SK-N-SH treated with all-trans-retinoic acid at 6 μM for 48 hours (cell line): ENCODE measurements at regions not wholly inside any gene's neighbourhood (a gene's known extent, or its start where the extent isn't known, plus 50 kb on each side); places are given as distances from the start of the nearest gene placed in this dataset.

Experiments used
- ATAC-seq: fragments of 200-7000 bp; cut with Tn5 transposase; 3 replicates; pipeline ENCODE4 v1.9.1; 2020; ENCODE audit warnings: mild to moderate bottlenecking, moderate library complexity
- ARNTL ChIP-seq: fragments of 450-650 bp; formaldehyde crosslinking; IDR thresholded peaks from 2 replicates; pipeline ENCODE4 v1.5.0; 2020; ENCODE audit warnings: low read depth, mild to moderate bottlenecking, moderate library complexity, borderline replicate concordance
- BACH2 ChIP-seq: fragments of 250-450 bp; sonication (Bioruptor Pico); IDR thresholded peaks from 2 replicates; pipeline ENCODE4 v1.9.0; 2021; ENCODE audit warnings: mild to moderate bottlenecking, borderline replicate concordance
- CREB5 ChIP-seq: fragments of 250-450 bp; sonication (Bioruptor Pico); IDR thresholded peaks from 2 replicates; pipeline ENCODE4 v1.5.1; 2020; ENCODE audit warnings: low read depth, mild to moderate bottlenecking, moderate library complexity
- CSDC2 ChIP-seq: fragments of 250-450 bp; sonication (Bioruptor Pico); IDR thresholded peaks from 2 replicates; pipeline ENCODE4 v1.5.0; 2020; ENCODE audit warnings: mild to moderate bottlenecking, moderate library complexity
- CSRNP3 ChIP-seq: fragments of 250-450 bp; sonication (Bioruptor Pico); IDR thresholded peaks from 2 replicates; pipeline ENCODE4 v1.5.1; 2021; ENCODE audit warnings: mild to moderate bottlenecking, moderate library complexity
- ESRRG ChIP-seq: fragments of 250-450 bp; sonication (Bioruptor Pico); IDR thresholded peaks from 2 replicates; pipeline ENCODE4 v1.6.1; 2021; ENCODE audit warnings: mild to moderate bottlenecking
- GLIS3 ChIP-seq: fragments of 250-450 bp; sonication (Bioruptor Pico); IDR thresholded peaks from 2 replicates; pipeline ENCODE4 v1.5.0; 2020; ENCODE audit warnings: mild to moderate bottlenecking, moderate library complexity
- ISL1 ChIP-seq: fragments of 250-450 bp; sonication (Bioruptor Pico); IDR thresholded peaks from 2 replicates; pipeline ENCODE4 v2.1.2; 2022; ENCODE audit warnings: mild to moderate bottlenecking, moderate library complexity
- OSR1 ChIP-seq: fragments of 250-450 bp; sonication (Bioruptor Pico); IDR thresholded peaks from 2 replicates; pipeline ENCODE4 v1.8.0; 2022; ENCODE audit warnings: moderate library complexity, mild to moderate bottlenecking, inconsistent platforms
- PATZ1 ChIP-seq: fragments of 250-450 bp; sonication (Bioruptor Pico); IDR thresholded peaks from 2 replicates; pipeline ENCODE4 v1.8.0; 2020; ENCODE audit warnings: mild to moderate bottlenecking, moderate library complexity, borderline replicate concordance
- POU6F1 ChIP-seq: fragments of 250-450 bp; sonication (Bioruptor Pico); IDR thresholded peaks from 2 replicates; pipeline ENCODE4 v1.8.0; 2021; ENCODE audit warnings: low read depth, mild to moderate bottlenecking, moderate library complexity, borderline replicate concordance
- PPARA ChIP-seq: fragments of 250-450 bp; sonication (Bioruptor Pico); IDR thresholded peaks from 2 replicates; pipeline ENCODE4 v1.5.0; 2020; ENCODE audit warnings: mild to moderate bottlenecking, borderline replicate concordance
- RARB ChIP-seq: fragments of 250-450 bp; sonication (Bioruptor Pico); IDR thresholded peaks from 2 replicates; pipeline ENCODE4 v1.8.0; 2021; ENCODE audit warnings: mild to moderate bottlenecking, moderate library complexity
- SNAI2 ChIP-seq: fragments of 250-450 bp; sonication (Bioruptor Pico); IDR thresholded peaks from 2 replicates; pipeline ENCODE4 v1.5.0; 2020; ENCODE audit warnings: mild to moderate bottlenecking, moderate library complexity
- TCF4 ChIP-seq: fragments of 250-450 bp; sonication (Bioruptor Pico); IDR thresholded peaks from 2 replicates; pipeline ENCODE4 v1.8.0; 2021; ENCODE audit warnings: mild to moderate bottlenecking, moderate library complexity, borderline replicate concordance
- TOX ChIP-seq: fragments of 250-450 bp; sonication (Bioruptor Pico); IDR thresholded peaks from 2 replicates; pipeline ENCODE4 v1.8.0; 2021; ENCODE audit warnings: mild to moderate bottlenecking, moderate library complexity, borderline replicate concordance
- ZC3H10 ChIP-seq: fragments of 250-450 bp; sonication (Bioruptor Pico); IDR thresholded peaks from 2 replicates; pipeline ENCODE4 v1.5.1; 2021; ENCODE audit warnings: mild to moderate bottlenecking, moderate library complexity
- ZFP3 ChIP-seq: fragments of 250-450 bp; sonication (Bioruptor Pico); IDR thresholded peaks from 2 replicates; pipeline ENCODE4 v1.5.0; 2020; ENCODE audit warnings: mild to moderate bottlenecking, moderate library complexity
- ZFP30 ChIP-seq: fragments of 450-650 bp; formaldehyde crosslinking; IDR thresholded peaks from 2 replicates; pipeline ENCODE4 v1.5.0; 2022; ENCODE audit warnings: mild to moderate bottlenecking, moderate library complexity
- ZNF565 ChIP-seq: fragments of 450-650 bp; formaldehyde crosslinking; conservative IDR thresholded peaks from 2 replicates; pipeline ENCODE4 v1.5.0; 2020; ENCODE audit warnings: low read depth, mild to moderate bottlenecking, moderate library complexity
- ZNF70 ChIP-seq: fragments of 450-650 bp; formaldehyde crosslinking; IDR thresholded peaks from 2 replicates; pipeline ENCODE4 v1.5.0; 2020; ENCODE audit warnings: mild to moderate bottlenecking, moderate library complexity

- TF ChIP-seq CSRNP3 (CRISPR knock-in tag) (no peak), ZFP30 (no peak), RARB (no peak)
- no peak for ATAC-seq
Observed at GRCh38 chr1:87208080-87208479, 120.6 kb upstream of the LMO4 start.

- ATAC-seq, result no peak
- no peak for TF ChIP-seq BACH2 (CRISPR knock-in tag)
- TF ChIP-seq CSRNP3 (CRISPR knock-in tag), result no peak
- no peak for TF ChIP-seq GLIS3 (CRISPR knock-in tag)
- TF ChIP-seq ISL1, result no peak
- no peak for TF ChIP-seq ARNTL
- TF ChIP-seq POU6F1 (CRISPR knock-in tag), result no peak
- TF ChIP-seq ZC3H10, result no peak
- TF ChIP-seq TOX (CRISPR knock-in tag), result no peak
- TF ChIP-seq ZNF70 (CRISPR knock-in tag), result no peak
- no peak for TF ChIP-seq CREB5
- no peak for TF ChIP-seq ZFP30
- TF ChIP-seq OSR1 (CRISPR knock-in tag), result no peak
- no peak for TF ChIP-seq SNAI2 (CRISPR knock-in tag)
- no peak for TF ChIP-seq CSDC2
- no peak for TF ChIP-seq ZNF565 (CRISPR knock-in tag)
- TF ChIP-seq PATZ1 (CRISPR knock-in tag), result no peak
Observed at GRCh38 chr1:87208931-87209330, 119.7 kb upstream of the LMO4 start.

- ATAC-seq, result no peak
- TF ChIP-seq CSDC2 (no peak), ZFP30 (no peak), TOX (CRISPR knock-in tag) (no peak), TCF4 (CRISPR knock-in tag) (no peak), ISL1 (no peak), POU6F1 (CRISPR knock-in tag) (no peak), ESRRG (CRISPR knock-in tag) (no peak), CREB5 (no peak), PATZ1 (CRISPR knock-in tag) (no peak), GLIS3 (CRISPR knock-in tag) (no peak), PPARA (CRISPR knock-in tag) (no peak), ZFP3 (CRISPR knock-in tag) (no peak), CSRNP3 (CRISPR knock-in tag) (no peak), BACH2 (CRISPR knock-in tag) (no peak), ZNF565 (CRISPR knock-in tag) (no peak), SNAI2 (CRISPR knock-in tag) (no peak), ZNF70 (CRISPR knock-in tag) (no peak), OSR1 (CRISPR knock-in tag) (no peak)
Observed at GRCh38 chr1:87210151-87210550, 118.5 kb upstream of the LMO4 start.
